ENCODE measurements at regions not wholly inside any gene's neighbourhood (a gene's known extent, or its start where the extent isn't known, plus 50 kb on each side); places are given as distances from the start of the nearest gene placed in this dataset.

DNA sequence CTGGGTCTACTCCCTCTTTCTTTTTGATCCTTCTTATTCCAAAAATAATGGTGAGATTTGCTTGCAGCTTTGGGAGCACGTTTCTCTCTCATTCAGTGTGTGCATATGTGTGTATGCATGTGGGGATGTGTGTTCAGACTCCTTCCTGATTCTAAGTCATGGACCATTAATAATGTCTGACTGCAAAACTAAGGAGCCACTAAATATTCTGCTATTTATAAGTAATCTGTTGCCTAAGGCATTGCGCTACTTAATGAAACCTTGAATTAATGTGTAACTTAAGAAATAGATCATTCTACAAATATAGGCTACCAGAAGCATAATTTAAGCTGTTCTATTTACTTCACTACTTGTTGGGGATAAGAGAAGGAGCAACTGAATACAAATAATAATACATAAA lies 182.1 kb downstream of the TFCP2L1 start:
- Histone ChIP-seq H3K79me2 (ENCODE audit: insufficient read depth, low read length) (no peaks in the 10 kb centered on the region), H2AFZ (ENCODE audit: low read length) (no peak overlapping the region), H3K4me2 (ENCODE audit: insufficient read depth, low read length) (no peak overlapping the region), H3K27me3 (ENCODE audit: insufficient read depth, low read length) (peaks cover 35% of the 10 kb centered on the region), H3K36me3 (ENCODE audit: insufficient read depth, low read length) (no peaks in the 10 kb centered on the region), H3K4me3 (ENCODE audit: insufficient read depth, low read length) (no peak overlapping the region), H3K9me3 (ENCODE audit: low read depth, low read length) (no peaks in the 10 kb centered on the region), H3K27ac (ENCODE audit: low read depth, low read length) (no peak overlapping the region), H3K4me1 (ENCODE audit: insufficient read depth, low read length) (no peaks in the 10 kb centered on the region), H4K20me1 (ENCODE audit: insufficient read depth, low read length) (peaks cover 4% of the 10 kb centered on the region)
- TF ChIP-seq, protein P1, sequence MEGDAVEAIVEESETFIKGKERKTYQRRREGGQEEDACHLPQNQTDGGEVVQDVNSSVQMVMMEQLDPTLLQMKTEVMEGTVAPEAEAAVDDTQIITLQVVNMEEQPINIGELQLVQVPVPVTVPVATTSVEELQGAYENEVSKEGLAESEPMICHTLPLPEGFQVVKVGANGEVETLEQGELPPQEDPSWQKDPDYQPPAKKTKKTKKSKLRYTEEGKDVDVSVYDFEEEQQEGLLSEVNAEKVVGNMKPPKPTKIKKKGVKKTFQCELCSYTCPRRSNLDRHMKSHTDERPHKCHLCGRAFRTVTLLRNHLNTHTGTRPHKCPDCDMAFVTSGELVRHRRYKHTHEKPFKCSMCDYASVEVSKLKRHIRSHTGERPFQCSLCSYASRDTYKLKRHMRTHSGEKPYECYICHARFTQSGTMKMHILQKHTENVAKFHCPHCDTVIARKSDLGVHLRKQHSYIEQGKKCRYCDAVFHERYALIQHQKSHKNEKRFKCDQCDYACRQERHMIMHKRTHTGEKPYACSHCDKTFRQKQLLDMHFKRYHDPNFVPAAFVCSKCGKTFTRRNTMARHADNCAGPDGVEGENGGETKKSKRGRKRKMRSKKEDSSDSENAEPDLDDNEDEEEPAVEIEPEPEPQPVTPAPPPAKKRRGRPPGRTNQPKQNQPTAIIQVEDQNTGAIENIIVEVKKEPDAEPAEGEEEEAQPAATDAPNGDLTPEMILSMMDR (IDR thresholded peaks at IDR 0.05; ENCODE audit: extremely low read depth, low read depth, low read length) = no peak
- DNase-seq (ENCODE audit: insufficient read length, low spot score, missing footprints) = no peak

DNA sequence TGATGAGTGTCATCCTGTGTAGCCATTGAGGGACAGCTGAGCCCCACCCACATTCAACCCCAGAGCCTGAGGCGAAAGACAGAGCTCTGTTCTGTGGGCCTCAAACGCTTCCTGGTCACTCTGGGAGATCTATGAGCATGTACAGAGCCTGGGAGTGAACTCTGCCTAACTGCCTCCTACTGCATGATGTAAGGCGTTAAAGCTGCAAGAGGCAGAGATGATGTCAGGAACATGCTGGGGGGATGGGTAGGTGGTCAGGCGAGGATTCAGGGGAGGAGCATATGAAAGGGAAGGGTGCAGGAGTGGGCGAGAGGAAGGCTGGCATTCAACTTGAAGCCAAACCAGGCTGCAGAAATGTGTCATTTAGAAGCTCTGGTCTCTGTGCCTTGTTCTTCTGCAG lies 181.0 kb downstream of the TFCP2L1 start:
- Histone ChIP-seq H3K9me3 (ENCODE audit: low read depth, low read length) (no peaks in the 10 kb centered on the region), H3K4me3 (ENCODE audit: insufficient read depth, low read length) (no peak overlapping the region), H3K27me3 (ENCODE audit: insufficient read depth, low read length) (peaks cover 30% of the 10 kb centered on the region), H3K4me2 (ENCODE audit: insufficient read depth, low read length) (no peak overlapping the region), H3K79me2 (ENCODE audit: insufficient read depth, low read length) (no peaks in the 10 kb centered on the region), H3K36me3 (ENCODE audit: insufficient read depth, low read length) (no peaks in the 10 kb centered on the region), H3K4me1 (ENCODE audit: insufficient read depth, low read length) (no peaks in the 10 kb centered on the region), H4K20me1 (ENCODE audit: insufficient read depth, low read length) (peaks cover 4% of the 10 kb centered on the region), H2AFZ (ENCODE audit: low read length) (no peak overlapping the region), H3K27ac (ENCODE audit: low read depth, low read length) (no peak overlapping the region)
- TF ChIP-seq, protein P1 (IDR thresholded peaks at IDR 0.05; ENCODE audit: extremely low read depth, low read depth, low read length) = no peak
- no peak for DNase-seq (ENCODE audit: insufficient read length, low spot score, missing footprints)

DNA sequence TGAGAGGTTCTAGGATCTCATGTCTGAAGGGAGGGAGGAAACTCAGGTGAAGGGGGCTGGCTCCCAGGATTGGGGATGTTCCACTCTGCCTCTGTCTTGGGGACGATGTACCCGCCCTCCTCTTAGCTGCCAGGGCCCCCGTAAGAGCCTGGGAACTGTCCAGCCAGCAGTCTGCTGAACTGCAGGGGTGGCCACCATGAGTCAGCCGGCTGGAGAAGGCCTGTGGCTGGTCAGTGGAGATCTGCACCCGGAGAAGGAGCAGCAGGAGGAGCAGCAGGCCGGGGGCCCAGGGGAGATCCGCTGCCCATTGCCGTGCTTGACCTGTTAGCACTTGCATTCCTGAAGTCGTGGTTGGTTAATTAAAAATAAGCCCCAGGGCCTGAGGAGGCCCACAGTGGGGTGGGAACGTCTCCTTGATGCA lies 180.3 kb downstream of the TFCP2L1 start:
- Histone ChIP-seq H3K9me3 (ENCODE audit: low read depth, low read length) (no peaks in the 10 kb centered on the region), H3K4me3 (ENCODE audit: insufficient read depth, low read length) (no peak overlapping the region), H2AFZ (ENCODE audit: low read length) (no peak overlapping the region), H3K4me2 (ENCODE audit: insufficient read depth, low read length) (no peak overlapping the region), H3K79me2 (ENCODE audit: insufficient read depth, low read length) (no peaks in the 10 kb centered on the region), H3K36me3 (ENCODE audit: insufficient read depth, low read length) (no peaks in the 10 kb centered on the region), H3K27me3 (ENCODE audit: insufficient read depth, low read length) (peaks cover 22% of the 10 kb centered on the region), H3K4me1 (ENCODE audit: insufficient read depth, low read length) (no peaks in the 10 kb centered on the region), H4K20me1 (ENCODE audit: insufficient read depth, low read length) (peaks cover 4% of the 10 kb centered on the region), H3K27ac (ENCODE audit: low read depth, low read length) (no peak overlapping the region)
- TF ChIP-seq, protein P1 (IDR thresholded peaks at IDR 0.05; ENCODE audit: extremely low read depth, low read depth, low read length) = no peak
- DNase-seq (ENCODE audit: insufficient read length, low spot score, missing footprints) = peak; percentile 88

DNA sequence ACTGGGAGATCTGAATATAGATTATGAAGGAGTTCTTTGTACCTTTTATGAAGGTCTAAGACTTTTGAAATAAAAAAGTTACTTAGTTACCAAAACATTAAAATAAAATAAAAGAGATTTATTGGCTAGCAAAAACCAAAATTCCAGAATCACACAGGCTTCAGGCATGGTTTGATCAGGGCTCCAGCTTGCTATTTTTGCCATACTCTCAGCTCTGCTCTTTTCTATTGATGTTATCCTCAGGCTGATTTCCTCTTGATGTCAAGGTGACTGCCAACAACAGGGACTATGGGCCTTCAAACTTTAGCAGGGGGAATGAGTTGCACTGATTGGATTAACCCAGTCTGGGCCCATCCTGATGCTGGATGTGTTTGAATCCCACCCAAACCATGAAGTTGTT lies 174.1 kb downstream of the TFCP2L1 start:
- no peaks in the 10 kb centered on the region for H4K20me1 ChIP-seq (ENCODE audit: insufficient read depth, low read length)
- no peaks in the 10 kb centered on the region for H3K4me1 ChIP-seq (ENCODE audit: insufficient read depth, low read length)
- no peak overlapping the region for H3K4me3 ChIP-seq (ENCODE audit: insufficient read depth, low read length)
- no peak overlapping the region for H3K4me2 ChIP-seq (ENCODE audit: insufficient read depth, low read length)
- no peaks in the 10 kb centered on the region for H3K36me3 ChIP-seq (ENCODE audit: insufficient read depth, low read length)
- H3K27me3 ChIP-seq (ENCODE audit: insufficient read depth, low read length) = peaks cover 11% of the 10 kb centered on the region
- H3K79me2 ChIP-seq (ENCODE audit: insufficient read depth, low read length) = no peaks in the 10 kb centered on the region
- H3K27ac ChIP-seq (ENCODE audit: low read depth, low read length) = no peak overlapping the region
- no peak overlapping the region for H2AFZ ChIP-seq (ENCODE audit: low read length)
- no peak for DNase-seq (ENCODE audit: insufficient read length, low spot score, missing footprints)
- TF ChIP-seq, protein P1 (IDR thresholded peaks at IDR 0.05; ENCODE audit: extremely low read depth, low read depth, low read length) = no peak
- no peaks in the 10 kb centered on the region for H3K9me3 ChIP-seq (ENCODE audit: low read depth, low read length)

Data from osteoblast (primary cell).